Aorta (tissue), 5 donors: ENCODE measurements at regions not wholly inside any gene's neighbourhood (a gene's known extent, or its start where the extent isn't known, plus 50 kb on each side); places are given as distances from the start of the nearest gene placed in this dataset.

Experiments used
- ATAC-seq: fragments of 200-7000 bp; cut with Tn5 transposase; one replicate; pipeline ENCODE4 v1.9.1; 2022; ENCODE audit warnings: moderate library complexity; ENCODE audit not compliant: low FRiP score
- DNase-seq, 2 donors: peaks; one replicate each; pipeline ENCODE4 v3.0.0-alpha.2; 2020
- H3K27ac ChIP-seq, 2 donors: one replicate each; pipeline ENCODE4 v1.5.1; 2013; ENCODE audit warnings: low read length in 2 of 2, mild to moderate bottlenecking in 2 of 2, moderate library complexity in 2 of 2, control low read depth in 1 of 2, inconsistent platforms in 1 of 2, low read depth in 1 of 2
- H3K27me3 ChIP-seq, 2 donors: one replicate each; pipeline ENCODE4 v1.6.1; 2013; ENCODE audit warnings: control low read depth in 1 of 2, low read length in 1 of 2, mild to moderate bottlenecking in 1 of 2, moderate library complexity in 1 of 2; ENCODE audit not compliant: insufficient read depth in 2 of 2, control insufficient read depth in 1 of 2
- H3K36me3 ChIP-seq, 2 donors: one replicate each; pipeline ENCODE4 v1.6.1; 2013; ENCODE audit warnings: control low read depth in 1 of 2, low read length in 1 of 2, mild to moderate bottlenecking in 1 of 2; ENCODE audit not compliant: insufficient read depth in 2 of 2, control insufficient read depth in 1 of 2
- H3K4me1 ChIP-seq, 2 donors: one replicate each; pipeline ENCODE4 v1.6.1; 2013; ENCODE audit warnings: low read length in 2 of 2, control low read depth in 1 of 2, mild to moderate bottlenecking in 1 of 2, moderate library complexity in 1 of 2; ENCODE audit not compliant: insufficient read depth in 2 of 2, control insufficient read depth in 1 of 2
- H3K4me3 ChIP-seq, 2 donors: one replicate each; pipeline ENCODE4 v1.5.1; 2013; ENCODE audit warnings: low read length in 2 of 2, control low read depth in 1 of 2, mild to moderate bottlenecking in 1 of 2
- H3K9me3 ChIP-seq: one replicate; pipeline ENCODE4 v1.6.1; 2013; ENCODE audit warnings: mild to moderate bottlenecking, low read length; ENCODE audit not compliant: control insufficient read depth
- WGBS, 2 donors: extraction: QIAGEN DNeasy Blood & Tissue Kit; methylation state at CpG; one replicate each; pipeline ENCODE4 v1.1.7; 2013; 5-methylcytosine and 5-hydroxymethylcytosine counted together
- intact Hi-C, 2 donors: fragments of 100-400 bp; cut with DNase I; formaldehyde crosslinking; loops; one replicate each; pipeline versions ENCODE4 v1.14.2 to v1.15.0; 2022
- donor health status: healthy with polysubstance abuse.
- donor health status: Bipolar disorder and iron deficiency.
- donor health status: DM: no; HTN: no; CAD: no.
- donor health status: DM: no; HTN: no; CAD: no.
- donor health status: DM: yes; HTN: yes; CAD: no.

DNA sequence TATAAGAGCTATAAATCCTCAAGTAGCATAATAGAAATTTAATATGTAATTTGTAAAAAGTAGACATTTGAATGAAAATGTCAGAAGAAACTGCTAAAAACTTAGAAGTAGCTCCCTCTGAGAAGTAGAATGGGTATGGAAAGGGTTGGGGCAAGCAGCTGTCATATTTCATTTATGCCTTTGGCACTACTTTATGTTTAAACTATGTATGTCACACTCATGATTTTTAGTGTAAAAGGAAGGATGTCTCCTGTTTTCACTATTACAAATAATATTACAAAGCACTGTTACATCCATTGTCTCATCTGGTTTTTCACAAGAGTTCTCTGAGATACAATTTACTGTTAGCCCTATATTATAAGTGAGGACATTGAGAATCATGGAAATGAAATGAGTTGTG is 96.3 kb upstream of the ZNF462 start:
- intact Hi-C loops: no loop called here
- ATAC-seq (no peak), DNase-seq (no peak)
- H3K9me3 ChIP-seq: no peaks in the 10 kb centered on the region
- no peaks in the 10 kb centered on the region for H3K27me3 ChIP-seq
- H3K4me3 ChIP-seq: no peak overlapping the region
- H3K27ac ChIP-seq: no peak overlapping the region
- H3K36me3 ChIP-seq: no peaks in the 10 kb centered on the region
- H3K4me1 ChIP-seq: no peaks in the 10 kb centered on the region

DNA sequence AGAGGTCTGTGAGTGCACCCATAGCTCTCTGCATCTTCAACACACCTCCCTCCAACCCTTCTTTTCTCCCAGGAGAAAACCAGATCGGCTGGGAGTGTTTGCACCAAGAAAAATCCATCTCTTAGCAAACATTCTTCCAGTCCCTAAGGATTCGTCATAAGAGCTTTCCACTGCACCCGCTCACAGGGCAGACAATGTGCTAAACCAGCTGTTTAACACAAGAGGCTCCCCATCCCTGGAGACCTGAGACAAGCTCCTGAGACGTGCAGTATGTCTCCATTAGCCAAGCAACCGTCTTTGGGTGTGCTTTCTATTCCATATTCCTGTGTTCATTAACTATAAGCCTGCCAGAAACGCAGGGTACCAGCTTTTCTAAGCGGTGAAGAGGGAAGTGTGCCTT is 93.6 kb upstream of the ZNF462 start:
- Histone ChIP-seq H3K36me3 (no peaks in the 10 kb centered on the region), H3K4me1 (no peaks in the 10 kb centered on the region), H3K9me3 (no peaks in the 10 kb centered on the region), H3K4me3 (no peak overlapping the region), H3K27me3 (no peaks in the 10 kb centered on the region), H3K27ac (no peak overlapping the region)
- ATAC-seq: no peak
- intact Hi-C loops: no loop called here
- 32 to 39% methylated on average over 7 of the region's 7 CpGs for WGBS, 2 donors
- DNase-seq: no peak

DNA sequence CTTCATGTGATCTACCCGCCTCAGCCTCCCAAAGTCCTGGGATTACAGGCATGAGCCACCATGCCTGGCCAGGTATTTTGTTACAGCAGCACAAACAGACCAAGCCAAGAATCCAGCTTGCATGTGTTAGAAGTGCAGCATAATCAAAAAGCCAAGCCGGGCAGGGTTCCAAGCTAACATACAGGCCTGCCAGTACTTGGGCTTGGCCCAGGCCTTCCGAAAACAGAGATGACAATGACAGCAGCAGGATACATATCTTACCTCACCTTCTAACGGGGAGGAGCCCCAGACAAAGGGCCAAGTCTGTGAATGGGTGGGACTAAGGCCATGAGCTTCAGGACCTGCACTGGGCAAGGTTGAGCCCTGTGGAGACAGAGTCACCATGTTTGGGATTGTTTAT is 91.4 kb upstream of the ZNF462 start:
- Histone ChIP-seq H3K4me1 (no peaks in the 10 kb centered on the region), H3K27me3 (no peaks in the 10 kb centered on the region), H3K9me3 (no peaks in the 10 kb centered on the region), H3K4me3 (no peak overlapping the region), H3K36me3 (no peaks in the 10 kb centered on the region), H3K27ac (no peak overlapping the region)
- intact Hi-C loops: no loop called here
- DNase-seq (no peak), ATAC-seq (no peak)
- WGBS, 2 donors: 59 to 61% methylated on average over 4 of the region's 4 CpGs

DNA sequence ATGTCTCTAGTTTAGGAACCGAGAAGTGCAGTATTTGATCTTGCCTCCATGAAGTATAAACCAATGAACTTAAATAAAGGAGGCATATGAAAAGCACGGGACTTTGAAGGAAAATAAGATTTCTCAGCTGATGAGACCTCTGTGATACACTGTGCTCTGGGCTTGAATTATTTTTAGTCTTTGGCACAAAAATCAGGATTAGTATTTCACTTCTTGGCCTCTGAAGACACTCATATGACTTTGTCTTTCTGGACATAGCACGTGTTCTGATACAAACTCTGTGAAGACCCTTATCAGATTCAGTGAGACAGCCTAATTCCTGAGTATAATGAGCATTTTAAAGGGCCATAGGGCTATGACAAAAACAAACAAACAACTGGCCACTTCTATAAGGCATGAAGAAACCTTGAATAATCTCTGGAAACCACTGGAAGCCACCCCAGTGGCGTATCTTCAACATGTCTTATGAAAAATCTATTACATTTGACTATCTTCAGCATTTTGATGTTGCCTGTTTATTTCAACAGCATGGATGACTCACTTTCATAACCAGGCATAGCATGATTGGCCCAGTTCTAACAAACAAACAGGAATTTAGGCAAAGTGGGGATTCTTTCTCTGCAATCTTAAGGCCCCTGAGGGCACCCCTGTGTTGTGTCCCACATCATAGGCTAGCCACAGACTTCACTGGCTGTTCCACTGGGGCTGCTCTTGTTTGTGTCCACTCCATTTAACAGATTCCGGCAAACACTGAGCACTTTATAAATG is 90.3 kb upstream of the ZNF462 start:
- no peaks in the 10 kb centered on the region for H3K9me3 ChIP-seq
- no peaks in the 10 kb centered on the region for H3K36me3 ChIP-seq
- WGBS, 2 donors: 77 to 78% methylated on average over 5 of the region's 5 CpGs
- H3K27ac ChIP-seq: no peak overlapping the region
- no peak for DNase-seq
- ATAC-seq: no peak
- H3K4me3 ChIP-seq: no peak overlapping the region
- intact Hi-C loops: no loop called here
- H3K27me3 ChIP-seq: no peaks in the 10 kb centered on the region
- H3K4me1 ChIP-seq: no peaks in the 10 kb centered on the region

DNA sequence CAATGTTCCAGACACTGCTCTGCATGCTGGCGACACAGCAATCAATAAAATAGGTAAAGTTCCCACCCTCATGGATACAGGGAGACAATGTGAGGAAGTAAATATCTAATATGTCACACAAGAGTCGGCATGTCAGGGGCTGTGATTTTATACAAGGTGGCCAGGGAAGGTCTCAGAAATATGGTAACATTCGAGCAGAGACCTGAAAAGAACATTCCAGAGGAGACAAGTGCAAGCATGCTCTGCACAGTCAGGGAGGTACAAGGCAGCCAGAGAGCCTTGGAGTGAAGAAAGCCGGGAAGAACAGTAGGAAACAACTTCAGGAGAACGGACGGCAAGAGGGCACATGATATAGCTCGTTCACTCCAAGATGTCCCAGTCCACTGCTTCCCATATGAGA is 89.2 kb upstream of the ZNF462 start:
- intact Hi-C loops: no loop called here
- ATAC-seq: no peak
- H3K27me3 ChIP-seq: no peaks in the 10 kb centered on the region
- DNase-seq: no peak
- H3K36me3 ChIP-seq: no peaks in the 10 kb centered on the region
- WGBS, 2 donors: 69 to 71% methylated on average over 7 of the region's 7 CpGs
- H3K4me1 ChIP-seq: no peaks in the 10 kb centered on the region
- H3K27ac ChIP-seq: no peak overlapping the region
- no peak overlapping the region for H3K4me3 ChIP-seq
- no peaks in the 10 kb centered on the region for H3K9me3 ChIP-seq

DNA sequence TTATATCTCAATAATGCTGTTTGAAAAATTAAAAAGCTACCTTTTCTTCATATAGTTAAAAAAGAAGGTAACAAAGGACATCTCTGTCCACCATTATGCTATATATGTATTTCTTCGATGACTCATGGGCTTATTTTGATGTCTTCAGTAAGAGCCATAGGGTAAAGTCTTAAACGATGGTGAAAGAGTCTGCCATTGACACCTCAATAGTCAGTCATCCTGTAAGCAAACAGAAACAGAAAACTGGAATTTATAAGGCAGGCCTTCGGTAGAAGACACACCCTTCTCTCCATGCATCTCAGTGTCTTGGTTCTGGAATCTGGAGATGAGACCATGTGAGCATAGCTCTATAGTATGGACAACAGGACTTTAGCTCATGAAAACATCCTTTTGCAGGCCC is 87.0 kb upstream of the ZNF462 start:
- no peak for ATAC-seq
- intact Hi-C loops: no loop called here
- WGBS, 2 donors: 88 to 90% methylated on average over 3 of the region's 3 CpGs

GRCh38 chr9:106779796-106780195 is 83.2 kb upstream of the ZNF462 start:
- ATAC-seq: no peak
- Histone ChIP-seq H3K4me3 (no peak overlapping the region), H3K27ac (no peak overlapping the region), H3K36me3 (no peaks in the 10 kb centered on the region), H3K27me3 (no peaks in the 10 kb centered on the region), H3K4me1 (no peaks in the 10 kb centered on the region), H3K9me3 (no peaks in the 10 kb centered on the region)
- no peak for DNase-seq
- intact Hi-C loops: no loop called here

More for the DNA sequence above, 87.0 kb upstream of the ZNF462 start:
- H3K36me3 ChIP-seq: no peaks in the 10 kb centered on the region
- no peaks in the 10 kb centered on the region for H3K9me3 ChIP-seq
- H3K4me1 ChIP-seq: no peaks in the 10 kb centered on the region
- no peak overlapping the region for H3K27ac ChIP-seq
- no peaks in the 10 kb centered on the region for H3K27me3 ChIP-seq
- no peak overlapping the region for H3K4me3 ChIP-seq
- no peak for DNase-seq

GRCh38 chr9:106783121-106783520 is 79.8 kb upstream of the ZNF462 start:
- DNase-seq (no peak), ATAC-seq (no peak)
- no peak overlapping the region for H3K27ac ChIP-seq
- intact Hi-C loops: no loop called here
- no peaks in the 10 kb centered on the region for H3K27me3 ChIP-seq
- WGBS, 2 donors: 93 to 95% methylated on average over 1 of the region's 1 CpG
- no peaks in the 10 kb centered on the region for H3K4me1 ChIP-seq
- H3K4me3 ChIP-seq: no peak overlapping the region
- no peaks in the 10 kb centered on the region for H3K9me3 ChIP-seq
- H3K36me3 ChIP-seq: no peaks in the 10 kb centered on the region

DNA sequence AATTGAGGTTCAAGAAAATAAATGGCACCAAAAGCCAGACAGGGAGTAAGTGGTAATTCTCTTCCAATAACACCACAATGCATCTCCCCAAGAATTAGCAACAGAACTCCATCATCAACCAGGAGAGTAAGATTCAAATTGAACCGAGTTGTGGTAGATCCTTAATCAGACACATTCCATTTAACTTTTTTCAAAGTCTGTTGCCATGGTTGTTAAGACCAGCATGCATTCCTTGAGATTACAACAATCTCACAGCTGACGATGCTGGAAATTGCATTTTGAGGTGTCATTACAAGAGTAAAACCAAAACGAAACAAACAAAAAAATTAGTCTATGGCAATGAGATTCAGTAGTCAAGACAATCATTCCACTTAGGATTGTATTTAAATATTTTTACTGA is 78.9 kb upstream of the ZNF462 start:
- 37 to 39% methylated on average over 3 of the region's 3 CpGs for WGBS, 2 donors
- intact Hi-C loops: no loop called here
- no peaks in the 10 kb centered on the region for H3K9me3 ChIP-seq
- no peaks in the 10 kb centered on the region for H3K4me1 ChIP-seq
- no peaks in the 10 kb centered on the region for H3K36me3 ChIP-seq
- no peaks in the 10 kb centered on the region for H3K27me3 ChIP-seq
- ATAC-seq (no peak), DNase-seq (no peak)
- H3K4me3 ChIP-seq: no peak overlapping the region
- H3K27ac ChIP-seq: no peak overlapping the region
